ENCODE measurements at regions not wholly inside any gene's neighbourhood (a gene's known extent, or its start where the extent isn't known, plus 50 kb on each side); places are given as distances from the start of the nearest gene placed in this dataset.

DNA sequence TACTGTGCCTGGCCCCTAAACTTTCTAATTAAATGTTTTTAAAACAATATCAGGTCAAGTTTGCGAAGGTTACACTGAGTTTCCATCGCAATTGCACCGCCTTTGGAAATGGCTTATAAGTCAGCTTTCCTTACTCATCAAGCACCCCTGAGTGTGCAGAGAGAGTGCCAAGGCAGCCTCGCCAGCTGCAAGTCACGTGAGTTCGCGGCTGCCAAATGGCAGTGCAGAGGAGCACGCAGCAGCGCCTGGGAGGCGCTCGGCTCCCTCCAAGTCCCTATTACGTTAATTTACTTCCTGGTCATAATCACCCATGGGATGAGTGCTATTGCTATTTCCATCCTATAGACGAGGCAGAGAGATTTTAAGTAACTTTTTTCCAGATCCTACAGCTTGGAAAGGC lies 319.6 kb downstream of the TEX29 start:
- TF ChIP-seq, protein P1, sequence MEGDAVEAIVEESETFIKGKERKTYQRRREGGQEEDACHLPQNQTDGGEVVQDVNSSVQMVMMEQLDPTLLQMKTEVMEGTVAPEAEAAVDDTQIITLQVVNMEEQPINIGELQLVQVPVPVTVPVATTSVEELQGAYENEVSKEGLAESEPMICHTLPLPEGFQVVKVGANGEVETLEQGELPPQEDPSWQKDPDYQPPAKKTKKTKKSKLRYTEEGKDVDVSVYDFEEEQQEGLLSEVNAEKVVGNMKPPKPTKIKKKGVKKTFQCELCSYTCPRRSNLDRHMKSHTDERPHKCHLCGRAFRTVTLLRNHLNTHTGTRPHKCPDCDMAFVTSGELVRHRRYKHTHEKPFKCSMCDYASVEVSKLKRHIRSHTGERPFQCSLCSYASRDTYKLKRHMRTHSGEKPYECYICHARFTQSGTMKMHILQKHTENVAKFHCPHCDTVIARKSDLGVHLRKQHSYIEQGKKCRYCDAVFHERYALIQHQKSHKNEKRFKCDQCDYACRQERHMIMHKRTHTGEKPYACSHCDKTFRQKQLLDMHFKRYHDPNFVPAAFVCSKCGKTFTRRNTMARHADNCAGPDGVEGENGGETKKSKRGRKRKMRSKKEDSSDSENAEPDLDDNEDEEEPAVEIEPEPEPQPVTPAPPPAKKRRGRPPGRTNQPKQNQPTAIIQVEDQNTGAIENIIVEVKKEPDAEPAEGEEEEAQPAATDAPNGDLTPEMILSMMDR (IDR thresholded peaks at IDR 0.05): no peak
- Histone ChIP-seq H3K27me3 (ENCODE audit: control insufficient read depth in 1 of 2, insufficient read depth in 2 of 2, low read length in 2 of 2) (no peaks in the 10 kb centered on the region), H3K9me3 (ENCODE audit: control insufficient read depth in 1 of 2, insufficient read depth in 1 of 2, low read length in 2 of 2) (no peaks in the 10 kb centered on the region), H3K4me3 (ENCODE audit: low read length) (no peak overlapping the region), H3K27ac (ENCODE audit: low read depth in 1 of 2, low read length in 2 of 2) (no peak overlapping the region), H3K4me1 (ENCODE audit: insufficient read depth, low read length) (no peaks in the 10 kb centered on the region), H3K36me3 (ENCODE audit: insufficient read depth, low read length) (no peaks in the 10 kb centered on the region)
- H3K4me1 Mint-ChIP-seq (ENCODE audit: low read depth): no peaks in the 10 kb centered on the region
- intact Hi-C loops (cut with DNase I, micrococcal nuclease): no loop called here
- ATAC-seq (ENCODE audit: poor library complexity): no peak
- no peaks in the 10 kb centered on the region for H3K27me3 Mint-ChIP-seq
- no peaks in the 10 kb centered on the region for H3K36me3 Mint-ChIP-seq (ENCODE audit: low read depth)
- CTCF ChIA-PET: no interaction called here
- no peaks in the 10 kb centered on the region for H3K9me3 Mint-ChIP-seq
- POLR2A ChIA-PET: no interaction called here
- no peak overlapping the region for H3K27ac Mint-ChIP-seq
- H3K4me3 Mint-ChIP-seq: no peak overlapping the region
- no peak for DNase-seq

- POLR2A ChIA-PET: no interaction called here
- ATAC-seq (ENCODE audit: poor library complexity): no peak
- no peaks in the 10 kb centered on the region for H3K36me3 Mint-ChIP-seq (ENCODE audit: low read depth)
- no peak overlapping the region for H3K27ac Mint-ChIP-seq
- TF ChIP-seq, protein P1 (IDR thresholded peaks at IDR 0.05): no peak
- CTCF ChIA-PET: no interaction called here
- intact Hi-C loops (cut with DNase I, micrococcal nuclease): no loop called here
- no peaks in the 10 kb centered on the region for H3K9me3 Mint-ChIP-seq
- H3K27me3 Mint-ChIP-seq: no peaks in the 10 kb centered on the region
- no peaks in the 10 kb centered on the region for H3K4me1 Mint-ChIP-seq (ENCODE audit: low read depth)
- Histone ChIP-seq H3K27ac (ENCODE audit: low read depth in 1 of 2, low read length in 2 of 2) (no peak overlapping the region), H3K9me3 (ENCODE audit: control insufficient read depth in 1 of 2, insufficient read depth in 1 of 2, low read length in 2 of 2) (no peaks in the 10 kb centered on the region), H3K36me3 (ENCODE audit: insufficient read depth, low read length) (no peaks in the 10 kb centered on the region), H3K4me1 (ENCODE audit: insufficient read depth, low read length) (no peaks in the 10 kb centered on the region), H3K4me3 (ENCODE audit: low read length) (no peak overlapping the region), H3K27me3 (ENCODE audit: control insufficient read depth in 1 of 2, insufficient read depth in 2 of 2, low read length in 2 of 2) (no peaks in the 10 kb centered on the region)
- DNase-seq: no peak
- H3K4me3 Mint-ChIP-seq: no peak overlapping the region
These were observed 320.0 kb downstream of the TEX29 start for GRCh38 chr13:111640476-111640875.

DNA sequence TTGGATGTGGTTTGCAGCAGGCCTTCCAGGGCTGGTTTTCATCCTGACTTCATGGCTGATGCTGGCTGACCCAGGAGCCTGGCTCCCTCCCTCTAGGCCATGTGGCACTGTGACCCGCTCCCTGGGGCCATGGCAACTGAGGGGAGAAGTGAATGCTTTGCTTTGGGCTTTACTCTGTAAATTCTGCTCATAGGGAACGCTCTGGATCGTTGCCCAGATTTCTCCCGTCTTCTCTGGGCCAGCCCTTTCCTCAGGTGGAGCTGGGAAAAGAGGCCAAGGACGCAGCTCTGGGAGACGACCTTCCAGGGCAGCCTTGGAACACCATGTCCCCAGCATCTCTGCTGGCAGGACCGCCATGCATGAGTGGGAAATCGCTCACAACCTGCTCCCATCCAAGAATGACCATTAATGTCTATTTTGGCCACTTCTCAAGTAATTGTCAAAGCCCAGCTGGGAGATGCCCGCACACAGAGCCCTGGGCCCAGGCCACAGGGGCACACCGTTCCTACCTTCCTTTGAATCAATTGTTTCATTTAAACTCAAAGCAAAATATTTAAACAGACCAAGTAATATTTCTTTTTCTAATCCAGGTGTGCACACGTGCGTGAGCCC lies 321.8 kb downstream of the TEX29 start:
- CTCF ChIA-PET: no interaction called here
- H3K4me1 Mint-ChIP-seq (ENCODE audit: low read depth): no peaks in the 10 kb centered on the region
- Histone ChIP-seq H3K36me3 (ENCODE audit: insufficient read depth, low read length) (no peaks in the 10 kb centered on the region), H3K27ac (ENCODE audit: low read depth in 1 of 2, low read length in 2 of 2) (no peak overlapping the region), H3K9me3 (ENCODE audit: control insufficient read depth in 1 of 2, insufficient read depth in 1 of 2, low read length in 2 of 2) (peaks cover 0 to 7% of the 10 kb centered on the region in 2 experiments), H3K27me3 (ENCODE audit: control insufficient read depth in 1 of 2, insufficient read depth in 2 of 2, low read length in 2 of 2) (no peaks in the 10 kb centered on the region), H3K4me3 (ENCODE audit: low read length) (no peak overlapping the region), H3K4me1 (ENCODE audit: insufficient read depth, low read length) (no peaks in the 10 kb centered on the region)
- H3K36me3 Mint-ChIP-seq (ENCODE audit: low read depth): no peaks in the 10 kb centered on the region
- H3K4me3 Mint-ChIP-seq: no peak overlapping the region
- H3K9me3 Mint-ChIP-seq: no peaks in the 10 kb centered on the region
- DNase-seq (no peak), ATAC-seq (ENCODE audit: poor library complexity) (no peak)
- no peak overlapping the region for H3K27ac Mint-ChIP-seq
- POLR2A ChIA-PET: no interaction called here
- TF ChIP-seq, protein P1 (IDR thresholded peaks at IDR 0.05): no peak
- intact Hi-C loops (cut with DNase I, micrococcal nuclease): no loop called here
- no peaks in the 10 kb centered on the region for H3K27me3 Mint-ChIP-seq

All from CD4-positive, alpha-beta T cell (primary cell).